CD4-positive, alpha-beta T cell (primary cell): ENCODE measurements at regions not wholly inside any gene's neighbourhood (a gene's known extent, or its start where the extent isn't known, plus 50 kb on each side); places are given as distances from the start of the nearest gene placed in this dataset.

Experiments
- ATAC-seq: fragments of 200-7000 bp; cut with Tn5 transposase; one replicate; pipeline ENCODE4 v1.10.0; 2022; ENCODE audit warnings: mild to moderate bottlenecking; ENCODE audit not compliant: poor library complexity
- CTCF ChIA-PET: fragments of 350-600 bp; sonication (Branson Sonifier 250); formaldehyde crosslinking; loops from one replicate; lab custom pipeline; 2021; ENCODE audit warnings: antibody characterized with exemption, inconsistent platforms; lab: Charles Lee
- POLR2A ChIA-PET: fragments of 350-600 bp; sonication (Branson Sonifier 250); formaldehyde crosslinking; loops from one replicate; lab custom pipeline; 2021; ENCODE audit warnings: antibody characterized with exemption, inconsistent platforms; lab: Charles Lee
- DNase-seq, 14 experiments: peaks; one replicate each; pipeline ENCODE4 v3.0.0-alpha.2; 2013 to 2020; ENCODE audit warnings: mixed read lengths in 2 of 14
- H3K27ac ChIP-seq, 2 donors: one replicate each; pipeline versions ENCODE4 v1.5.1 to v1.7.0; 2013; ENCODE audit warnings: low read length in 2 of 2, low read depth in 1 of 2, mild to moderate bottlenecking in 1 of 2
- H3K27me3 ChIP-seq, 2 experiments: 1 replicate in 1 of 2; 2 replicates in 1 of 2; pipeline versions ENCODE4 v1.6.1 to v1.7.0; 2013; ENCODE audit warnings: low read length in 2 of 2, control low read depth in 1 of 2, mild to moderate bottlenecking in 1 of 2, moderate library complexity in 1 of 2; ENCODE audit not compliant: insufficient read depth in 2 of 2, control insufficient read depth in 1 of 2
- H3K36me3 ChIP-seq: one replicate; pipeline ENCODE4 v1.6.1; 2013; ENCODE audit warnings: low read length, control low read depth; ENCODE audit not compliant: insufficient read depth
- H3K4me1 ChIP-seq: one replicate; pipeline ENCODE4 v1.6.1; 2013; ENCODE audit warnings: low read length, control low read depth; ENCODE audit not compliant: insufficient read depth
- H3K4me3 ChIP-seq: one replicate; pipeline ENCODE4 v1.5.1; 2013; ENCODE audit warnings: mild to moderate bottlenecking, low read length, moderate library complexity
- H3K9me3 ChIP-seq, 2 experiments: 1 replicate in 1 of 2; 2 replicates in 1 of 2; pipeline versions ENCODE4 v1.6.1 to v1.7.0; 2013; ENCODE audit warnings: low read length in 2 of 2, mild to moderate bottlenecking in 2 of 2, control low read depth in 1 of 2, moderate library complexity in 1 of 2; ENCODE audit not compliant: control insufficient read depth in 1 of 2, insufficient read depth in 1 of 2
- H3K27ac Mint-ChIP-seq: one replicate; pipeline ENCODE4 v1.8.0; 2020; ENCODE audit warnings: mixed read lengths
- H3K27me3 Mint-ChIP-seq: one replicate; pipeline ENCODE4 v1.8.0; 2021; ENCODE audit warnings: mixed read lengths
- H3K36me3 Mint-ChIP-seq: one replicate; pipeline ENCODE4 v1.8.0; 2021; ENCODE audit warnings: low read depth, mixed read lengths
- H3K4me1 Mint-ChIP-seq: one replicate; pipeline ENCODE4 v1.8.0; 2021; ENCODE audit warnings: low read depth, mixed read lengths
- H3K4me3 Mint-ChIP-seq: one replicate; pipeline ENCODE4 v1.8.0; 2020; ENCODE audit warnings: mild to moderate bottlenecking, mixed read lengths
- H3K9me3 Mint-ChIP-seq: one replicate; pipeline ENCODE4 v1.8.0; 2020; ENCODE audit warnings: mixed read lengths
- intact Hi-C, 2 experiments: fragments of 100-400 bp; cut with DNase I in 1 of 2; cut with micrococcal nuclease in 1 of 2; formaldehyde crosslinking; loops; one replicate each; pipeline versions ENCODE4 v1.15.1 to v1.9.0; 2023 to 2025; cut with DNase I, micrococcal nuclease
- TF ChIP-seq, protein P1 (sequence below): fragments of 200-600 bp; IDR thresholded peaks from one replicate; pipeline ENCODE4 v1.8.0; 2022; ENCODE audit warnings: antibody characterized with exemption, mild to moderate bottlenecking

DNA sequence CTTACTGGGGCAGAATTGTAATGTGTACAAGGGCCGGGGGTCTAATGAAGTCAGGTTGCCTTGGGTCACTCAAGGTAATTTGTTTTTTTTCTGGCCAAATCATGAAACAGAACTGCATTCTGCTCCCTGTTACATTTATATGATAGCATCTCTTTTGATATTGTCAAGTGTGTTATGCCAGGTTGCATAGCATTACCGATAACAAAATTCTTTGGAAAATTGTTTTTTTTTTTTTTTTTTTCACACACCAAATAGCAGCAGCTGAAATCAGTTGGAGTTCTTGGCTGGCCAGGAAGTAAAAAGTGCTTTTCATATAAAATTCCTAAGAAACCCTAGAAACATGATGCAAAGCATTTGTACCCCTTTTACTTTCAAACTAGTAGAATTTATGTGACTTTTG lies 282.6 kb upstream of the FN1 start:
- TF ChIP-seq, protein P1, sequence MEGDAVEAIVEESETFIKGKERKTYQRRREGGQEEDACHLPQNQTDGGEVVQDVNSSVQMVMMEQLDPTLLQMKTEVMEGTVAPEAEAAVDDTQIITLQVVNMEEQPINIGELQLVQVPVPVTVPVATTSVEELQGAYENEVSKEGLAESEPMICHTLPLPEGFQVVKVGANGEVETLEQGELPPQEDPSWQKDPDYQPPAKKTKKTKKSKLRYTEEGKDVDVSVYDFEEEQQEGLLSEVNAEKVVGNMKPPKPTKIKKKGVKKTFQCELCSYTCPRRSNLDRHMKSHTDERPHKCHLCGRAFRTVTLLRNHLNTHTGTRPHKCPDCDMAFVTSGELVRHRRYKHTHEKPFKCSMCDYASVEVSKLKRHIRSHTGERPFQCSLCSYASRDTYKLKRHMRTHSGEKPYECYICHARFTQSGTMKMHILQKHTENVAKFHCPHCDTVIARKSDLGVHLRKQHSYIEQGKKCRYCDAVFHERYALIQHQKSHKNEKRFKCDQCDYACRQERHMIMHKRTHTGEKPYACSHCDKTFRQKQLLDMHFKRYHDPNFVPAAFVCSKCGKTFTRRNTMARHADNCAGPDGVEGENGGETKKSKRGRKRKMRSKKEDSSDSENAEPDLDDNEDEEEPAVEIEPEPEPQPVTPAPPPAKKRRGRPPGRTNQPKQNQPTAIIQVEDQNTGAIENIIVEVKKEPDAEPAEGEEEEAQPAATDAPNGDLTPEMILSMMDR = no peak
- ATAC-seq (no peak), DNase-seq (no peak)
- ChIA-PET CTCF (no interaction called here), POLR2A (no interaction called here)
- Histone ChIP-seq H3K4me1 (no peaks in the 10 kb centered on the region), H3K9me3 (no peaks in the 10 kb centered on the region), H3K4me3 (no peak overlapping the region), H3K27ac (no peak overlapping the region), H3K36me3 (no peaks in the 10 kb centered on the region), H3K27me3 (no peaks in the 10 kb centered on the region)
- Mint-ChIP-seq H3K27me3 (no peaks in the 10 kb centered on the region), H3K4me3 (no peak overlapping the region), H3K4me1 (peaks cover 4% of the 10 kb centered on the region), H3K36me3 (no peaks in the 10 kb centered on the region), H3K27ac (no peak overlapping the region), H3K9me3 (no peaks in the 10 kb centered on the region)
- intact Hi-C loops = no loop called here

DNA sequence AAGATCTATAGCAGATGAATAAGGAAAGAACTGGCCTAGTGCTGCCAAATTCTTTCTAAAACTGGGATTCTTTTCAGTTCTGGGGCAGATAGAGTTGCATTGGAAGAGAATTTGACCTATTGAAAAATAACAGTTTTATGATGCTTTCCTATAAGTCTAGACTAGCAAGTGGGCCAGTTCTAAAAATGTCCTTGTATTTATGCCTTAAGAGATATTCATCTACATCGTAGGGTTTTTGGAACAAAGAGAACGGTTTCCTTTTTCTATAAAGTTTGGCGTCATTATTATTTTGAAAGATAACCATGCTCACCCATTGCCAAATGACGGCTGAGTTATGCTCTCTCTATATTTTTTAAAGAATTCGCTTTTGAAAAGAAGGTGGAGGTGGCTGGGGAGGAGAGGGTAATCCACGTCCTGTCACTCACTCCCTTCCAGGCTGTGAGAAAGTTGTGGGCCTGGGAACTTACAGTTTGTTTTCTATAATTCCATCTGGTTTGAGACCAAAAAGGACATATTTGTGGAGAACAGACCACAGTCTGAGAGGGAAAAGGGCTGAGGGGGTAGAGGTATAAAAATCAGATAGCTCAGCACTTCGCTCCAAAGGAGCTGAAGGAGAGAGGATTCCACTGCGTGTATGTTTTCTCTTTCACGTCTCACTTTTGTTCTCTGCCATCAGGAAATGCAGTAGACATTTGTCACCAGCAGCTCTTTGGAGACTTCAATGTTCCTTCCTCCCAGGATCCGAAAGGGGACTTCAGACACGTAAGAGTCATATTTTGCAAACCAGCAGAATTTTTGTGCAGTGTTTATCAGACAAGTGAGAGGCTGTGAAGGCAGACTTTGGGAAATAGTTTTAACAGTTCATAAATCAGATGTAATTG lies 281.9 kb upstream of the FN1 start:
- Histone ChIP-seq H3K9me3 (no peaks in the 10 kb centered on the region), H3K4me1 (no peaks in the 10 kb centered on the region), H3K4me3 (no peak overlapping the region), H3K27ac (no peak overlapping the region), H3K36me3 (no peaks in the 10 kb centered on the region), H3K27me3 (no peaks in the 10 kb centered on the region)
- Mint-ChIP-seq H3K27ac (no peak overlapping the region), H3K4me3 (no peak overlapping the region), H3K9me3 (no peaks in the 10 kb centered on the region), H3K36me3 (no peaks in the 10 kb centered on the region), H3K4me1 (peaks cover 4% of the 10 kb centered on the region), H3K27me3 (no peaks in the 10 kb centered on the region)
- TF ChIP-seq, protein P1 = no peak
- DNase-seq (no peak), ATAC-seq (no peak)
- intact Hi-C loops = no loop called here
- ChIA-PET CTCF (no interaction called here), POLR2A (no interaction called here)

DNA sequence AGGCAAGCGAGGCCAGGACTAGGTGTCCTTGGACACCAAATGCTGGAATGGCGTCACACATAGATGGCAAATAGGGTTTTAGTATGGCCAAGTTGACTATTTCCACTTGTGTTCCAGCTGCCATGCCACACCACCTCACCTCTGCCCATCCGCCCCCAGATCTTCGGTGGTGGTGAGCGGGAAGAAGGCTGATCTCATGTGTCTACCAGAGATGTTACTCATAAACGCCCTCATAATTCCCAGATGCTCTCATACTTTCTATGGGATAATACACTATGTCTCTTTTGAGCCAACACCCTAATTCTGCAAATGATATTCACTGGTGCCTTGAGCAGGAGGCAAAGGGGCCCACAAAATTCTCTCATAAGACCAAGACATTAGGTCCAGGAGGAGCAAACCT lies 281.1 kb upstream of the FN1 start:
- ChIA-PET CTCF (no interaction called here), POLR2A (no interaction called here)
- Histone ChIP-seq H3K9me3 (no peaks in the 10 kb centered on the region), H3K27ac (no peak overlapping the region), H3K36me3 (no peaks in the 10 kb centered on the region), H3K4me1 (no peaks in the 10 kb centered on the region), H3K27me3 (no peaks in the 10 kb centered on the region), H3K4me3 (no peak overlapping the region)
- TF ChIP-seq, protein P1 = no peak
- no peak for ATAC-seq
- Mint-ChIP-seq H3K27me3 (no peaks in the 10 kb centered on the region), H3K27ac (no peak overlapping the region), H3K4me1 (peaks cover 4% of the 10 kb centered on the region), H3K9me3 (no peaks in the 10 kb centered on the region), H3K36me3 (no peaks in the 10 kb centered on the region), H3K4me3 (no peak overlapping the region)
- intact Hi-C loops = no loop called here
- no peak for DNase-seq
